GM23338 (cell line): ENCODE measurements at regions not wholly inside any gene's neighbourhood (a gene's known extent, or its start where the extent isn't known, plus 50 kb on each side); places are given as distances from the start of the nearest gene placed in this dataset.

Experiments used
- ATAC-seq: fragments of 200-7000 bp; cut with Tn5 transposase; 3 replicates; pipeline ENCODE4 v1.9.1; 2020
- DNase-seq: peaks from one replicate; pipeline ENCODE4 v3.0.0-alpha.2; 2015; ENCODE audit warnings: low spot score
- H2AFZ ChIP-seq: fragments of 200-600 bp; sonication (generic); 2 replicates; pipeline ENCODE4 v1.8.0; 2016; ENCODE audit warnings: antibody characterized with exemption, mild to moderate bottlenecking, moderate library complexity
- H3F3A ChIP-seq: fragments of 200-600 bp; sonication (generic); replicated peaks from 2 replicates; pipeline ENCODE4 v1.8.0; 2017; ENCODE audit warnings: antibody characterized with exemption, mixed run types, low read depth
- H3K27ac ChIP-seq: fragments of 200-600 bp; sonication (generic); 2 replicates; pipeline ENCODE4 v1.6.1; 2016; ENCODE audit warnings: low read depth
- H3K27me3 ChIP-seq: fragments of 200-600 bp; sonication (generic); 2 replicates; pipeline ENCODE4 v1.8.0; 2016; ENCODE audit warnings: mild to moderate bottlenecking, mixed run types, moderate library complexity; ENCODE audit not compliant: insufficient read depth
- H3K36me3 ChIP-seq: fragments of 200-600 bp; sonication (generic); 2 replicates; pipeline ENCODE4 v1.8.0; 2016; ENCODE audit warnings: mild to moderate bottlenecking; ENCODE audit not compliant: insufficient read depth
- H3K4me1 ChIP-seq: fragments of 200-600 bp; sonication (generic); 2 replicates; pipeline ENCODE4 v1.8.0; 2016; ENCODE audit warnings: mild to moderate bottlenecking, moderate library complexity; ENCODE audit not compliant: insufficient read depth
- H3K4me2 ChIP-seq: fragments of 200-600 bp; sonication (generic); 2 replicates; pipeline ENCODE4 v1.7.1; 2017; ENCODE audit warnings: mixed run types
- H3K4me3 ChIP-seq: fragments of 200-600 bp; sonication (generic); 2 replicates; pipeline ENCODE4 v1.6.1; 2016; ENCODE audit warnings: mixed run types
- H3K79me2 ChIP-seq: fragments of 200-600 bp; sonication (generic); replicated peaks from 2 replicates; pipeline ENCODE4 v1.8.0; 2017; ENCODE audit warnings: mild to moderate bottlenecking; ENCODE audit not compliant: insufficient read depth
- H3K9me2 ChIP-seq: fragments of 200-600 bp; sonication (generic); 2 replicates; pipeline ENCODE4 v1.8.0; 2017; ENCODE audit not compliant: insufficient read depth
- H4K20me1 ChIP-seq: fragments of 200-600 bp; sonication (generic); replicated peaks from 2 replicates; pipeline ENCODE4 v1.8.0; 2017; ENCODE audit warnings: mild to moderate bottlenecking; ENCODE audit not compliant: insufficient read depth
- H3K27ac Mint-ChIP-seq: 2 replicates; pipeline ENCODE4 v1.8.0; 2020; ENCODE audit warnings: inconsistent platforms, mild to moderate bottlenecking, moderate library complexity, mixed read lengths
- H3K27me3 Mint-ChIP-seq: 3 replicates; pipeline ENCODE4 v1.8.0; 2022; ENCODE audit warnings: low read depth, mild to moderate bottlenecking, moderate library complexity, mixed read lengths, inconsistent platforms; ENCODE audit not compliant: insufficient read depth, poor library complexity
- H3K36me3 Mint-ChIP-seq: 3 replicates; pipeline ENCODE4 v1.8.0; 2021; ENCODE audit warnings: low read depth, mild to moderate bottlenecking, inconsistent platforms, moderate library complexity, mixed read lengths
- H3K4me1 Mint-ChIP-seq: 3 replicates; pipeline ENCODE4 v1.8.0; 2020; ENCODE audit warnings: mild to moderate bottlenecking, inconsistent platforms, mixed read lengths
- H3K4me3 Mint-ChIP-seq: 3 replicates; pipeline ENCODE4 v1.8.0; 2021; ENCODE audit warnings: moderate library complexity, mild to moderate bottlenecking, inconsistent platforms, mixed read lengths
- H3K9me3 Mint-ChIP-seq: 3 replicates; pipeline ENCODE4 v1.8.0; 2020; ENCODE audit warnings: moderate library complexity, mild to moderate bottlenecking, inconsistent platforms, mixed read lengths
- CREB1 ChIP-seq: fragments of 250-450 bp; sonication (Bioruptor Pico); IDR thresholded peaks from 2 replicates; pipeline ENCODE4 v1.5.0; 2020; ENCODE audit warnings: low read depth, mild to moderate bottlenecking, moderate library complexity
- EZH2phosphoT487 ChIP-seq: fragments of 200-600 bp; sonication (generic); IDR thresholded peaks from one replicate; pipeline ENCODE4 v1.8.1; 2018; ENCODE audit warnings: antibody characterized with exemption; ENCODE audit not compliant: unreplicated experiment
- JUNB ChIP-seq: IDR thresholded peaks from one replicate; pipeline ENCODE4 v1.6.1; 2016; ENCODE audit warnings: antibody characterized with exemption; ENCODE audit not compliant: unreplicated experiment
- NANOG ChIP-seq: IDR thresholded peaks from 2 replicates; pipeline ENCODE4 v1.6.1; 2016; ENCODE audit warnings: antibody characterized with exemption, borderline replicate concordance
- POLR2AphosphoS5 ChIP-seq: IDR thresholded peaks from 2 replicates; pipeline ENCODE4 v1.6.1; 2016; ENCODE audit warnings: antibody characterized with exemption, low read depth
- STAT1 ChIP-seq: IDR thresholded peaks from one replicate; pipeline ENCODE4 v1.6.1; 2016; ENCODE audit warnings: antibody characterized with exemption; ENCODE audit not compliant: unreplicated experiment
- ZNF114 ChIP-seq: fragments of 250-450 bp; sonication (Bioruptor Pico); IDR thresholded peaks from 2 replicates; pipeline ENCODE4 v1.5.0; 2020; ENCODE audit warnings: mild to moderate bottlenecking, moderate library complexity
- TF ChIP-seq, protein P1 (sequence below), 2 experiments: fragments of 200-600 bp in 1 of 2; sonication (generic) in 1 of 2; conservative IDR thresholded peaks; 2 replicates each; pipeline versions ENCODE4 v1.5.1 to v1.6.1; 2016 to 2017; ENCODE audit warnings: antibody characterized with exemption in 2 of 2, low read depth in 2 of 2, mild to moderate bottlenecking in 2 of 2, moderate library complexity in 1 of 2
- TF ChIP-seq, protein P2 (sequence below): IDR thresholded peaks from 2 replicates; pipeline ENCODE4 v1.6.1; 2016; ENCODE audit warnings: antibody characterized with exemption
- TF ChIP-seq, protein P3 (sequence below): IDR thresholded peaks from one replicate; pipeline ENCODE4 v1.6.1; 2018; ENCODE audit warnings: antibody characterized with exemption; ENCODE audit not compliant: unreplicated experiment

DNA sequence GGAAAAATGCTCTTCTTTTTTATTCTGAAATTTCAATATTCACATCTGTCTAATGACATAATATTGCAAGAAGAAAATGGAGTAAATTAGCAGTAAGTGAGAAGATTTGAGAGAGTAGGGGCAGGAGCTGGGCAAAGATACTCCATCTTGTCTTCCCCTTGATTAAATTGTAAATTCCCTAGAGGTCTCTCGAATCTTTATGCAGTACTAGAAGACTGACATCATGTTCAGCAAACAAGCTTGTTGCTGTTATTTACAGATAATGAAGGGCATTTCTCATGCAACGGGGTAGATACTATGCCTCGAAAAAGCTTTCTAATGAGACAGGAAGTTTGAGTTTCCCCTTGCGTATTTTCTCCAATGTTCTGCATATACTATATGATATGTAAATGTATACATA, 306.9 kb upstream of the PTCHD4 start (continued):
- TF ChIP-seq, protein P1, sequence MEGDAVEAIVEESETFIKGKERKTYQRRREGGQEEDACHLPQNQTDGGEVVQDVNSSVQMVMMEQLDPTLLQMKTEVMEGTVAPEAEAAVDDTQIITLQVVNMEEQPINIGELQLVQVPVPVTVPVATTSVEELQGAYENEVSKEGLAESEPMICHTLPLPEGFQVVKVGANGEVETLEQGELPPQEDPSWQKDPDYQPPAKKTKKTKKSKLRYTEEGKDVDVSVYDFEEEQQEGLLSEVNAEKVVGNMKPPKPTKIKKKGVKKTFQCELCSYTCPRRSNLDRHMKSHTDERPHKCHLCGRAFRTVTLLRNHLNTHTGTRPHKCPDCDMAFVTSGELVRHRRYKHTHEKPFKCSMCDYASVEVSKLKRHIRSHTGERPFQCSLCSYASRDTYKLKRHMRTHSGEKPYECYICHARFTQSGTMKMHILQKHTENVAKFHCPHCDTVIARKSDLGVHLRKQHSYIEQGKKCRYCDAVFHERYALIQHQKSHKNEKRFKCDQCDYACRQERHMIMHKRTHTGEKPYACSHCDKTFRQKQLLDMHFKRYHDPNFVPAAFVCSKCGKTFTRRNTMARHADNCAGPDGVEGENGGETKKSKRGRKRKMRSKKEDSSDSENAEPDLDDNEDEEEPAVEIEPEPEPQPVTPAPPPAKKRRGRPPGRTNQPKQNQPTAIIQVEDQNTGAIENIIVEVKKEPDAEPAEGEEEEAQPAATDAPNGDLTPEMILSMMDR (conservative IDR thresholded peaks at IDR 0.05; ENCODE audit: low read depth in 2 of 2): no peak
- TF ChIP-seq ZNF114 (CRISPR knock-in tag) (no peak), CREB1 (no peak)

DNA sequence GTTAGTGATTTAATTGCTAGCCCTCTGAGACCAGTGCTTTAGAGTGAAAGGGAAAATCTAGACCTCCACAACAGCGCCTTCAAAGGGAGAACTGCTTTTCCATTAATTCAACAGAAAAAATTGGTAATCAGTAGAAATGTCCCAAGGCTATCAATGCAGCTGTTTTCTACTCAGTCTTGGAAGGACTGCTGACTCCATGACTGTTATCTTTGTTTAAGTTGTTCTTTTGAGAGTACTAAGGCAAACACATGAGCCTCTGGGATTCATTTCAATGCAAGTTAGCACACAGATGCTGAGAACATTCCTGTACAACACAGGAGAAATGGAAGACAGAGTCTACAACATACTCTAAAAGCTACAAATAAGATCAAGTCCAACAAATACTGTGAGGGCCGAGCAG, 301.7 kb upstream of the PTCHD4 start:
- Mint-ChIP-seq H3K4me3 (no peak overlapping the region), H3K9me3 (no peaks in the 10 kb centered on the region), H3K27ac (no peak overlapping the region), H3K36me3 (no peaks in the 10 kb centered on the region), H3K27me3 (no peaks in the 10 kb centered on the region), H3K4me1 (no peaks in the 10 kb centered on the region)
- Histone ChIP-seq H4K20me1 (no peaks in the 10 kb centered on the region), H2AFZ (no peak overlapping the region), H3K27ac (no peak overlapping the region), H3K27me3 (no peaks in the 10 kb centered on the region), H3K79me2 (no peaks in the 10 kb centered on the region), H3K9me2 (peaks cover 9% of the 10 kb centered on the region; the same call in 1 of the 2 replicates), H3F3A (no peaks in the 10 kb centered on the region), H3K4me1 (0 out of 2 replicates have a peak, but pooled peaks cover 2% of the 10 kb centered on the region), H3K36me3 (no peaks in the 10 kb centered on the region), H3K4me2 (no peak overlapping the region), H3K4me3 (no peak overlapping the region)
- DNase-seq (no peak), ATAC-seq (no peak)
- no peak for TF ChIP-seq JUNB
- TF ChIP-seq, protein P2, sequence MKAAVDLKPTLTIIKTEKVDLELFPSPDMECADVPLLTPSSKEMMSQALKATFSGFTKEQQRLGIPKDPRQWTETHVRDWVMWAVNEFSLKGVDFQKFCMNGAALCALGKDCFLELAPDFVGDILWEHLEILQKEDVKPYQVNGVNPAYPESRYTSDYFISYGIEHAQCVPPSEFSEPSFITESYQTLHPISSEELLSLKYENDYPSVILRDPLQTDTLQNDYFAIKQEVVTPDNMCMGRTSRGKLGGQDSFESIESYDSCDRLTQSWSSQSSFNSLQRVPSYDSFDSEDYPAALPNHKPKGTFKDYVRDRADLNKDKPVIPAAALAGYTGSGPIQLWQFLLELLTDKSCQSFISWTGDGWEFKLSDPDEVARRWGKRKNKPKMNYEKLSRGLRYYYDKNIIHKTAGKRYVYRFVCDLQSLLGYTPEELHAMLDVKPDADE: no peak

DNA sequence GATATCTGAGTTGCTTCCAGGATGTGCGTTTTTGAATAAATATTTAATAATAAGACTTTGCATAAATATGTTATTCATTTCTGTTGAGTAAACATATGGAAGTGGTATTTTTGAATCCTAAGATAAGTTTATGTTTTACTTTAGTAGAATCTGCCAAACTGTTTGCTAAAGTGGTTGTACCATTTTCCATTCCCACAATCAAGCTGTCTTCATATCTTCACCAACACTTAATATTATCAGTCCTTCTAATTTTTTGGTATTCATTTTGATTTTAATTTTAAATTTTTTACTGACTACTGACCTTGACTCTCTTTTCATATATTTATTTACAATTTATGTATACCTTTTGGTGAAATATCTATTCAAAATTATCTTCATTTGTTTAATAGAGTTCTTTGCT, 293.9 kb upstream of the PTCHD4 start:
- Histone ChIP-seq H3K79me2 (no peaks in the 10 kb centered on the region), H3K4me3 (no peak overlapping the region), H3K27ac (no peak overlapping the region), H3K9me2 (no peaks in the 10 kb centered on the region; the same call in 1 of the 2 replicates), H3K27me3 (no peaks in the 10 kb centered on the region), H4K20me1 (no peaks in the 10 kb centered on the region), H2AFZ (no peak overlapping the region), H3K4me1 (no peaks in the 10 kb centered on the region), H3F3A (no peaks in the 10 kb centered on the region), H3K4me2 (no peak overlapping the region), H3K36me3 (no peaks in the 10 kb centered on the region)
- Mint-ChIP-seq H3K4me3 (no peak overlapping the region), H3K4me1 (no peaks in the 10 kb centered on the region), H3K27me3 (no peaks in the 10 kb centered on the region), H3K27ac (no peak overlapping the region), H3K36me3 (no peaks in the 10 kb centered on the region; the same call in 2 of the 3 replicates), H3K9me3 (no peaks in the 10 kb centered on the region; the same call in 2 of the 3 replicates)
- DNase-seq (no peak), ATAC-seq (no peak)
- TF ChIP-seq POLR2AphosphoS5 (no peak), NANOG (no peak), EZH2phosphoT487 (no peak), ZNF114 (CRISPR knock-in tag) (no peak), JUNB (no peak), STAT1 (no peak), CREB1 (no peak)
- TF ChIP-seq, protein P3, sequence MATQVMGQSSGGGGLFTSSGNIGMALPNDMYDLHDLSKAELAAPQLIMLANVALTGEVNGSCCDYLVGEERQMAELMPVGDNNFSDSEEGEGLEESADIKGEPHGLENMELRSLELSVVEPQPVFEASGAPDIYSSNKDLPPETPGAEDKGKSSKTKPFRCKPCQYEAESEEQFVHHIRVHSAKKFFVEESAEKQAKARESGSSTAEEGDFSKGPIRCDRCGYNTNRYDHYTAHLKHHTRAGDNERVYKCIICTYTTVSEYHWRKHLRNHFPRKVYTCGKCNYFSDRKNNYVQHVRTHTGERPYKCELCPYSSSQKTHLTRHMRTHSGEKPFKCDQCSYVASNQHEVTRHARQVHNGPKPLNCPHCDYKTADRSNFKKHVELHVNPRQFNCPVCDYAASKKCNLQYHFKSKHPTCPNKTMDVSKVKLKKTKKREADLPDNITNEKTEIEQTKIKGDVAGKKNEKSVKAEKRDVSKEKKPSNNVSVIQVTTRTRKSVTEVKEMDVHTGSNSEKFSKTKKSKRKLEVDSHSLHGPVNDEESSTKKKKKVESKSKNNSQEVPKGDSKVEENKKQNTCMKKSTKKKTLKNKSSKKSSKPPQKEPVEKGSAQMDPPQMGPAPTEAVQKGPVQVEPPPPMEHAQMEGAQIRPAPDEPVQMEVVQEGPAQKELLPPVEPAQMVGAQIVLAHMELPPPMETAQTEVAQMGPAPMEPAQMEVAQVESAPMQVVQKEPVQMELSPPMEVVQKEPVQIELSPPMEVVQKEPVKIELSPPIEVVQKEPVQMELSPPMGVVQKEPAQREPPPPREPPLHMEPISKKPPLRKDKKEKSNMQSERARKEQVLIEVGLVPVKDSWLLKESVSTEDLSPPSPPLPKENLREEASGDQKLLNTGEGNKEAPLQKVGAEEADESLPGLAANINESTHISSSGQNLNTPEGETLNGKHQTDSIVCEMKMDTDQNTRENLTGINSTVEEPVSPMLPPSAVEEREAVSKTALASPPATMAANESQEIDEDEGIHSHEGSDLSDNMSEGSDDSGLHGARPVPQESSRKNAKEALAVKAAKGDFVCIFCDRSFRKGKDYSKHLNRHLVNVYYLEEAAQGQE: no peak
